HG03342 (cell line): ENCODE measurements at regions not wholly inside any gene's neighbourhood (a gene's known extent, or its start where the extent isn't known, plus 50 kb on each side); places are given as distances from the start of the nearest gene placed in this dataset.

Source experiments
- ATAC-seq: cut with Tn5 transposase; IDR thresholded peaks from one replicate; pipeline ENCODE4 v1.9.1; 2021; ENCODE audit warnings: mild to moderate bottlenecking, moderate library complexity; ENCODE audit not compliant: unreplicated experiment

DNA sequence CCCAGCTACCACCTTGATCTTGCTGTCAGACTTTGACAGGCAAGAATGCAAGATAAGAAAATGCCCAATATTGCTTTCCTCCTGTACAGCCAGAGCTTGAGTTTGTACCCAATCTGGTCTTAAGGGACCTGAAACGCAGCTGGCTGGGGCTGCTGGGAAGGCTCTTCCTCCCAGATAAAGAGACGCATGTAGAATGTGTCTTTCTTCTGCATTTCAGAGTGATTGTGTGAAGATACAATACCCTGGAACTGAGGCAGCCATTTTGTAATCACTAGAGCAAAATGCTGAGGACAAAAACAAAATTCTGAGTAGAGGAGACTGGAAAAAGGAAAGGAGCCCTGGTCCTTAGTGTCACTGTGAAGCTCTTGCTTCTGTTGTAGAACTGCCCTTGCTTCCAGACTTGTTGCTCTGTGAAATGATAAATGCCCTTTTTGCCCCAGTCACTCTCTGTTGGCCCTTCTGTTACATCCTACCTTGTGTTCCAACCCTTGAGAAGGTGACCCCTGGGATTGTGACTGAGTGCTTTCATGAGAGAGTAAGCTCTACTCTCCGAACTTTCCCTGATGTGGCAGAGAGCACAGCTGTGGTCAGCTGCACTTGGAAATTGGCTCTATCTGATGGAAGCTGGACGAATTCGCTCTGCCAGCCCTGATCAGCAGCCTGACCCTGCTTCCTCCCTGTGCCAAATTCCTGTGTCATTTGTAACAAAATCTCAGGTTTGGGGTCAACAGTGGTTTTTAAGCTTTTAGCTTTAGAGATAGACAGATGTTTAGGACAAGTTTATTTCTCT is 137.4 kb upstream of the RBMS1 start:
- no peak for ATAC-seq

DNA sequence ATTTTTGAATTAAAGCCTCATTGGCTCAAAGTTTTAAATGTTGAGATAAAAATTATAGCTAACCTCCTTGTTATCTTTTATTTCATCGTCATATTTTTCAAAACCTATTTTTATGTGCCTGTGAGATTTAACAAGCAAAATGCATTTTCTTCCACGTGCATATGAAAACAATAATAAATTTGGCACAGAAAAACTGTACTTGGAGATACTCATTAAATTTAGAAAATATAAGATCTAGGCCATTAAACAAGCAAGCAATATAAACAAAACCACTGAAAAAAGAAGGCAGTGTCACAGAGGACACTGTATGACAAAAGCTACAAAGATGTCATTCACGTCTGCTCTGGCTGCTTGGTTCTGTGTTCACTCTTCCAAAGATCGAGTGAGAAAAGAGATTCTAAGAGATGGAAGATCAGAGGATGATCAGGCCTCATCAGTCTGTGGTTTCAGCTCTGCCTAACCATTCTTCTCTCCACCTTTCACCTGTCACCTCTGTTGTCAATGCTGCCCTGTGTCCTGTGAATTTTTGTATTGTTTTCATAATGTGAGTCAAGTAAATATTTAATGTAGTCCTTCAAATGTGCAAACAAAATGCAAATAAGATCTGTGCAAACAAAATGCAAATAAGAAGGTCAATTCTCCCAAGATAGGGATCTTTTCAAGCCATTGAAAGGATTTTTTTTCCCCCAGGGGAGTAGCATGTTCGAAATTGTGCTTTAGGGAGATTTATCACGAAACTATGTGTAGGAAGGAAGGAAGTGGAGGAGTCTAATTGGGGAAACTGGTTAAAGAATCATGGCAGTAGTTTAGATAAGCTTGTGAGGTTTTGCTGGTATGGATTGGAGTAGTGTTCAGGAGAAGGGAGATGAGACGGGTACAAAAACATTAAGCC is 138.7 kb upstream of the RBMS1 start:
- ATAC-seq, result no peak

DNA sequence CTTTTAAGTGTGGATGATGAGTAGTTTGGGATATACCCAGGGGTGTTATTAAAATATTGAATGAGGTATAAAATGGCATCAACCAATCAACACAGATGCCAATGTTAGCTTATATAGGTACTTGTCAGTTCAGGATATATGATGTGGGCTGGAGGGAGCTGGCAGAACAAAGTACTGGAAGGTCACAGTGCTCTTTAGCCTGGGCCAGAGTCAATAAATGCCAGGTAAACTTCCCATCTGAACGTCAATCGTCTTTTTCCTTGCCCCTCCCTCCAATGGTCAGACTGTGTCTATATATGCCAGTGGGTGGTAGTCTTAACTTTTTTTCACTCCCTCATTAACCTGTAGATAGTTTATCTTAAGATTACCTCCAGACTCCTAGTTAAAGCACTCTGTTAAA is 140.8 kb upstream of the RBMS1 start:
- no peak for ATAC-seq

DNA sequence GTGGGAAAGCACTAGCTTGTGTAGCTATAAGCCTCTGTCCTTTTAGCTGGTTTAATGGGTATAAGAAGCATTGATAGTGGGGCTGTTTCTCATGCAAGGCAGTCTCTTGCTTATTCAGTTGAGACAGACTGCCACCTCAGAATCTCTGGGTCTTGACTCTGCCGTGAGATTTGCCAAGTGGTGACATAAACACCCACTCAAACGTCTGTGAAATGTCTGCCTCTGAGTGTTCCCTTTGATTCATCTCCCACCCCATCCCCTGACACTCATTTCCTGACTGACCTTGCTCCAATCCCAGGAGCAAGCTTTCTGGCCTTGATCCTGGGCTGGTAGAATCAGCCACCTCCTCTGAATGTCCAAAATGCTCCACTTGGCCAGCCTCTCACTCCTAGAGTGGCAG is 141.9 kb upstream of the RBMS1 start:
- no peak for ATAC-seq

DNA sequence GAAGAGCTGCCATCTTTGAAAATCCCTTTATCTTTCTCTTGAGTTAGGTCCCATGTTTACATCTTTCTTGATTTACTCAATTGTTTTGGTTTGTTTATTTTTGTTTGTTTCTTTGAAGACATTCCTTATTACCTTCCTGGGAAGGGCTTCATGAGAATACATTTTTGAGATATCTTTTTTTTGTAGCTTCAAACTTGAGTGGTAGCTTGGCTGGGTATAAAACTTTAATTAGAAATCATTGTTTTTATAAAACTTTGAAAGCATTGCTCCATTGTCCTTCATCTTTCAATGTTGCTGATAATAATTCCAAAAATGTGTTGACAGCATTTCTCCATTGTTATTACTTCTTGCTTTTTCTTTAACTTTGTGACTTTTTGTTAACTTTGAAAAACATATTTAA is 145.9 kb upstream of the RBMS1 start:
- no peak for ATAC-seq

DNA sequence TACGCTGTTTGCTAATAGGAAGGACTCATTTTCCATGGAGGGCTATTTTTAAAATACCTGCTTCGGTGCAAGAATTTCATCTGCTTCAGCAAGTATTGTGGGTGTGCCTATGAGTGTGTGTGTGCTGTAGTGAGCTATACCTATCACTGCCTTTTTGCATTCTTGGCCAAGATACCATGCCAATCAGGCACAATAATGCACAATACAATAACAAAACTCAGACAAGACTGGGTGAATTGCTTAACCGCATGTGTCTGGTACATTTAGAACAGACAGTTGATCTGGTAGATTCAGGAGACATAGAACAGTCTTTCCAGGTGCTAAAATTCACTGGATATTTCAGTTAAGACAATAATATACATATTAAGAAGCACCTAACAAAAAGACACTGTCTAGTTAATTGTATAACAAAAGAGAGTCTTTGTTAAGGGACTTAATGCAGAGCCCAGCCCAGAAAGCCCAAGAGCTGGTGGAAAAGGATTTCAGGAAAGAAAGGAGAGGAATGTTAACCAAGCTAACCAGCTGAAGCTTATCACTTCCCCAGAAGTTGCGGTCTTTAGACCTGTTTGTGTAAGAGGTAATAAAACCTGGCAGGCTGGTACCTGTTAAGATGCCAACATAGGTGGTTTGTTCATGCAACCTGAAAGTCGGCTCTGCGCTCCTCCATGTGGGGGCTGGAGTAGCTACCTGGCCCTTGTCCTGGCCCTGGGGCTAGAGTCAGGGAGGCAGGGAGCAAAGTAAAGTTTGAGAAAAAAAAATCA is 153.3 kb upstream of the RBMS1 start:
- ATAC-seq, result no peak

DNA sequence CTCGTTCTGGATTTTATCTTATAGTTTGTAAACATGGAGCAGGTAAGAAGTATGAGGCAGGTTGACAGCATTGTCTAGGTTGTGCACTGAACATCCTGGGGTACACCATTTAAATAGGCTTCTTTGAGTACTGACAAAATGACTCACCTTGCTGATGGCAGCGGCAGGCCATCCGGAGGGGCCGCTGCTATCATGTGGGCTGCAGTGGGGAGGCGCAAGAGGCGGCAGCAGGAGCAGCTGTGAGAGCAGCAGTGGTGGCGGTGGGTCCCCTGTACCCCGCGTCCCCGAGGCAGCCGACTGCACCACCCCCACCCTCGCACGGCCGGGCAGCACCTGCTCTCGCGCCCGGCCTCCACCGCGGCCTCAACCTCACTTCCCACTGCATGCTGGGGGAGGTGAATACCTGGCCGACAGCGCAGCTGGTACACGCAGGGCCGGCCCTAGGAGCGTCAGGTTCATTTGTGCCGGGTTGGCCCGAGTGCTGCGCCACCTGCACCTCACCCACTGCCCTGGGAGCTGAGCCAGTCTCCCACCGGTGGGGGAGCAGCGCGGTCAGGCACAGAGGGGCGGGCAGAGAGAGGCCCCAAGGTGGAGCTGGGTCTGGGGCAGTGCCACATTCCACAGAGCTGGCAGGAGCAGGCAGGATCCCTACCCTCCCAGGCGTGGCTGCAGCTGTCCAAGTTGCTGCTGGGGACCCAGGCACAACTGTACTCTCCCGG is 154.5 kb upstream of the RBMS1 start:
- no peak for ATAC-seq

DNA sequence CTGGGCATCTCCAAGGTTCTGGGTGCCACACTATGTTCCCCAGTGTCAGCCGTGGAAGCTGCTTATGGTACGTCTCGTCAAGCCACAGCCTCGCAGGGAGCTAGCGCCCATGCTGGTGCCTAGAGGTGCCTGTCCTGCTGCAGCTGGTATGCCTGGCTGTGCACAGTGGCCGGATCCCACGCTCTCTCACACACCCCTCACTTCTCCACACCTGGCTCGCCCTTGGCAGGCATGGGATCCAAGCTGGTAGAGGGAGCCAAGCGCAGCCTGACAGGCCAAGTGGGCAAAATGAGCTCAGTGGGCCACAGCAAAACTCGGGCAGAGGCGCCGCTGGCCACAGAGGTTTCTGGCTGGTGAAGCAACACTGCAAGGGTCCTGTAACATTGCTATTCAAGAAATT is 156.1 kb upstream of the RBMS1 start:
- ATAC-seq, result no peak

DNA sequence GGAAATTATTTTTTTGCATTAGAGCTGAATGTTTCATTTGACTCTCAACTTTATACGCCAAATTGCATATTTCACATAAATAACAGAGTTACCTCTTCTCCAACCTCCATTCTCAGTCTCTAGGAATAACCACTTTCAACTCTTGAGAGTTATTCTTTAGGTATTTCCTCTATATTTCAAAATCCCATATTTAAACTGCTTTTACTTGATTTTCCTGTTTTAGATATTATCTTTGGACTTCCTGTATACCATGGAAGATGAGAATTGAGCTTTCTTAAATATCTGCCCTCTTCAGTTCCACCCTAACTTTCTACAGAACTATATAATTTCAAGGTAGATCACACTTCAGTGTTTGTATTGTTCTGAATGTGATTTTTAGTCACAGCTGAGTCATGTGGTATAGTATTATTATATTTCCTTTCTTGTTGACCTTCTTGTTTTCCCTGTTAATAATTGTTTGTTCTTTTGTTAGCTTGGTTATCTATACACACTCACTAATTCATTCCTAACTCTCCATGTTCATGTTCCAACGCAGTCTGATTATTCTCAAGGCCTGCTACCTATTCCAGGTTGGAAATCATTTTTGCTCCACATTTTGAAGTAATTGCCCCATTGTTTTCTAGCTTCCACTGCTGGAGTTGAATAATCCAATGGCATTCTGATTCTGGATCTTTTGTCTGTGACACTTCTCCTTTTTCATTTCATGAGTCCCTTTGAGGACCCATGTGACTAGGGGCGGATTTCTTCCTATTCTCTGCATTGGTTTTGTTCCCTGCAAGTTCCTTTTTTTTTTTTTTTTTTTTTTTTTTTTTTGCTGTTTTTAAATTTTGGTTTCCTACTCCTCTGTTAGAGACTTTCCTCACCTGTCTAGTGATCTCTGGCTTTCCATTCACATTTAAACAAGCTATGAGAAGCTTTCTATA is 156.8 kb upstream of the RBMS1 start:
- no peak for ATAC-seq

DNA sequence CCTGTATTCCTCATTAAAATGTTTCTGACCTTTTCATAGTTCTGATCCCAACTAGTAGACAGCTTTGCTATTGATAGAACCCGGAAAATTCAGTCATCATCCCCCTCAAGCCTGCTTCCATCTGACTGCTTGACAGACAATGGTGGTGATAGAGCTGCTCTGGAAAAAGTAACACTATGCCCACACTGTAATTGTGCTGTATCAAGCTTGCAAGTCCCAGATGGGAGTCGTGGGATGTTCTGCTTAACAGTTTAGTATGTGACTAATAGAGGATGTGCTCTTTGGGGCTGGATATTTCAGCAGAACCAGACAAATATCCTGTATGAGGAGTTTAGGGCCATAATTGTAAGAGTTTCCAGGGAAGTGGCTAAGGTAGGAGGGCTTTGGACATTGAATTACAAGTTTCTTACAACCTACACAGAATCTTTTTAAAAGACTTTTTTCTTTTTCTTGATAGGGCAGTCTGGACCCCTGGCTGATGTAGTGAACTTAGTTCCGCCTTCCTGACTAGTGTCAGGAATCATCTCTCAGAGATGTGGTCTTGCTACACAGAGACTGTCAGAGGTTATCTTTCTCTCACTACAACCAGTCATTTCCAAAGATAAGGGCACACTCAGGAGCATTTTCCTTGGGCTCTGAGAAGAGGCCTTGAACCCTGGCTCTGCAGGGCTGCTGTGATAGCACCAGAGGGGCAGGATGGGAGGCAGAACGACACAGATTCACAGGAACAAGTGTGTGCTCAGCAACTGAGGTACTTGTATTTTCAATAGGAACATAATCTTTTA is 158.0 kb upstream of the RBMS1 start:
- no peak for ATAC-seq

DNA sequence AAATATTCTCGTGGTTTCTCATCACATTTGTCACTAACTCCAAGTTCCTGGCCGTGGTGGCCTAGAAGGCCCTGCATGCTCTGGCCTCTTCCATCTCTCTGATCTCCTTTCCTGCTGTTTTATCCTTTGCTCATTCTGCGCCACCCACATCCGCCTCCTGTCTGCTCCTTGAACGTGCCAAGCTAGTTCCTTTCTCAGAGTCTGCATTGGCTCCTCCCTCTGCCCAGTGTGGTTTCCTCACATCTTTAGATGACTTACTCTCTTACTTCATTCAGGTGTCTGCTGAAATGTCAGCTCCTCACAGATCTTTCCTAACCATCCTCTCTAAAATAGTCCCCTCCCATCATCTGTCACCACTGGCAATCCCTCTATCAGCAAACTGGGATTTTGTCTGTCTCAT is 158.6 kb upstream of the RBMS1 start:
- ATAC-seq, result no peak

DNA sequence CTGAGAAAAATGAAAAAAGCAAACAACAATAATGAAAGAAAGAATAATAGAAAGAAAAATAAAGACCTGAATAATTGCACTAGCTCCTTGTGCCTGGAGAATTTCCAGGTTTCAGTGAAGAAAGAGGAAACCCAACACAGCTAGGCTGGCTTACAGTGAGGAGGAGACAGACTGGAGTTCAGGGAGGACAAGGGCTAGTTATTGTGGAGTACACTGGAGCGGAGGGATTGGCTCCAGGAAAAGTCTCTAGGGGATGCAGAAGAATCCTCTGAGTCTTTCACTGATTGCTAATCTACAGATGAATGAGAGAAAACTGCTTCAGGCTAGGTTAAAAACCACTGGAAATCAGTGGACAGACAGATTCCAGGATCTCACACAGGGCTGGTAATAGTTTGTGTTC is 163.6 kb upstream of the RBMS1 start:
- no peak for ATAC-seq

DNA sequence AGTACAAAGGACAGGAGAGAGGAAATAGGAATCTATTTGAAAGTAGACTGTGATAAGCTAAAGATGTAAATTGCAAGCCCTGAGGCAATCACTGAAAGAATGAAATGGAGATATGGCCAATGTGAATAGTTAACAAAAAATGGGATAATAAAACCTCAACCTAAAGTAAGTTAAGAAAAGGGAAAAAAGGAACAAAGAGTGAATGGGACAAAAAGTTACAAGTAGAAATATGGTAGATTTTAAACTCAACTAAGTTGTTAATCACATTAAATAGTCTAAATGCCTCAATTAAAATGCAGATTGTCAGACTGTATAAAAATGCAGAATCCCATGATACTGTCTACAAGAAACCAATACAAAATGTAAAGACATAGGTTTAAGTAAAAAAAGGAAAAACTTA is 165.2 kb upstream of the RBMS1 start:
- no peak for ATAC-seq

DNA sequence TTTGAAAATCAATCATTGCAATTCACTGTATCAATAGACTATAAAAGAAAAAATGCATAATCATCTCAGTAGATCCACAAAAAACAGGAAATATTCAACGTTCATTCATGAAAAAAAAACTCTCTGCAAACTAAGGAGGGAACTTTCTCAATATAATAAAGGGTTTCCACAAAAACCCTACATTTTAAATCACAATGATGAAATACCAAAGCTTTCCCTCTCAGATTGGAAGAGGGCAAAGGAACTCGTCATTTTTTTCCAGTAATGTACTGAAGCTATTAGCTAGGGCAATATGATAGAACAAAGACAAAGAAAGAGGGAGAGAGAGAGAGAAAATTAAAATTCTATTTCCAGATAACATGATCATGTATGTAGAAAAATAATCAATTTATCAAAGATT is 167.1 kb upstream of the RBMS1 start:
- no peak for ATAC-seq

DNA sequence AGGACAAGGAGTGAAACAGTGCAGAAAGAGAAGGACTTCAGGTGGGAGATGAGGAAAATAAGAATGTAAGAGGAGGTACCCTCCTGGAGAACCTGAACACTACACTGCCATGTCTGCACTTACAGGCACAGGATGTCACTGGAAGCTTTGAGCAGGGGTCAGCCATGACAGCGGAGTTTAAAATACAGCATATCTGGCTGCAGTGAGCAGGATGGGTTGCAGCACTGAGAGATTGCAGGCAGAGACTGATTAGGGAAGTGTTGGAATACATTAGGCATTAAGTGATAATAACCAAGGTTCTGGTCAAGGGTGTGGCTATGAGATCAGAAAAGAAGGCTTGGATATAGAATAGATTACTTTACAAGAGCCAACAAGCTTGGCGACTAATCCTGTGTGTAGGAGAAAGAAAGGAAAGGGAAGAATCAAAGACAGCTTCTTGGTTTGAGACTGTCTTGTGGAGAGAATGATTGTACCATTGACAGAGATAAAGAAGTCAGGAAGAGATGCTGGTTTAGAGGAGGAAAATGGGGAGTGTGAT is 171.1 kb upstream of the RBMS1 start:
- no peak for ATAC-seq

DNA sequence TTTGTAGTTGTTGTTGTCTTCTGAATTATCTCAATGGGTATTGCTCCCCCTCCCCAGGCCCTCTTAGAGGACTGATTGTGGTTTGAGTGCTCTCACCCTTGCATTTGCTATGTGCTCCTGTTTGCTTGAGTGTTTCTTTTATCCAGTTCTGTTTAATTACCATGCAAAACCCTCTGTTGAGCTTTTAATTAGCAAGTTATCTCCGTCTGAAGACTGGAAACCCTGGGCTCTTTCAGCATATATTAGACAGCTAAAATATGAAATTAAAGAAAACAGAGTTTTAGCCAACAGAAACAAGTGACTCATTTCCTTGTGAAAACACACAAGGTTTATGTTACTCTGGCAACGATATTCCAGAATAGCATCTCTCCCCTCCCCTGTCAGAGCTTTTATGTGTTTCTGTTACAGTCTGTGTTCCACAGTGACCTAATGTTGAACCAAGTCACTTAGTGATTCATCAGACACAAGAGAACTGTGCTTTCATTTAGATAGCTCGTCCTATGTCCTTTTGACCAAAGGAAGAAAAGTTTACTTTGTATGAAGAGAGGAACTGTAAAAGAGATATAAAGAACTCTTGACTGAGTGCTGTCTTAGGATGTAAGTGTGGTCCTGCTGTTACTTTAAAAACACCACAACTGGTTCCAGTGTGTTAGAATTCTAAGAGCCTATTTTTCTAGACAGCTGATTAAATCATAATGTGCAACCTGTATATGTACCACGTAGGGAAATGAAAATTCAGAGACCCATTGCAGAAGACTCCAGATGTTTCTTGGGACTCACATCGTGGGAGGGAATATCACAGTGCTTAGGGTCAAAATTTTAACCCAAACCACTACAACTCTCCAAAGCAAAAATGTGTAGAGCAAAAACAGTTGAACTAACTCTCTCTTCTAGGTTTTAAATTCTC is 172.8 kb upstream of the RBMS1 start:
- peak; percentile 91 for ATAC-seq

DNA sequence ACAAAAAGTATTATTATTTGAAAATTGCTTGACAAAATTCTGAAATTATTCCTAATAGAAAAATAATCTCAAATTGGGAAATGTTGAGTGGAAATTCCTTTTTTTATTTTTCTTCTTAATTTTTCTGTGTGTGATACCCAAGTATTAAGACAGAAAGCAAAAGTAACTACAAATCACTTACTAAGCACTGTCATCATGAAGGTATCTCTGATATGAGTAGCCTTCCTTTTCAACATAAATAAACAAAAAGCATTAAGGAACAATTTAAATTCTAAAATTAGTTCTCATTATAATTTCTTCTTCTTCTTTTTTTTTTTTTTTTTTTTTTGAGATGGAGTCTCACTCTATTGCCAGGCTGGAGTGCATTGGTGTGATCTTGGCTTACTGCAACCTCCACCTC is 174.2 kb upstream of the RBMS1 start:
- ATAC-seq, result no peak

DNA sequence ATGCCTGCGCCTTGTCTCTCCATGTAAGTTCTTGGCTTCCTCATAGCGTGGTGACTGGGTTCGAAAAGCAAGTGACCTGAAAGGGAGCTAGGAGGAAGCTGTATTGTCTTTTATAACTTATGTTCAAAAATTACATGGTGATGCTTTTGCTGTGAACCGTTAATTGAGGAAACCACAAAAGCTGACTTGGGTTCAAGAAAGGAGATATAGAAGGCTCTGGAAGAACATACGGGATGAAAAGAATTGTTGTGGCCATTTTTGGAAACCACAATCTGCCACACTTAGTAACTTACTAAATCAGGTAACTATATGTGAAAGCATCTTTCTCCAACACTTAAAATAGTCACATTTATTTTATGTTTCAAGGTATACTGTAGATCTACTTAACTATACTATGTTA is 177.0 kb upstream of the RBMS1 start:
- no peak for ATAC-seq
